ENCODE measurements at regions not wholly inside any gene's neighbourhood (a gene's known extent, or its start where the extent isn't known, plus 50 kb on each side); places are given as distances from the start of the nearest gene placed in this dataset.

GRCh38 chr1:164440232-164440631 is 118.8 kb upstream of the PBX1 start:
- H3K4me2 ChIP-seq (ENCODE audit: unreplicated experiment) = no peak overlapping the region
- no peaks in the 10 kb centered on the region for H3K9me3 ChIP-seq (ENCODE audit: low read depth)
- 0 to 9% methylated on average over 1 of the region's 1 CpG for WGBS, 2 experiments (ENCODE audit: low coverage in 1 of 2, low lambda C conversion rate in 2 of 2, missing lambda C conversion rate in 2 of 2)
- in situ Hi-C loops (cut with MboI) = no loop called here
- no peak overlapping the region for H3K9ac ChIP-seq
- H2AFZ ChIP-seq = no peak overlapping the region
- H4K20me1 ChIP-seq (ENCODE audit: insufficient read depth) = no peaks in the 10 kb centered on the region
- TF ChIP-seq EZH2 (IDR thresholded peaks at IDR 0.05; ENCODE audit: insufficient read depth, poor library complexity, severe bottlenecking) = no peak
- TF ChIP-seq EZH2phosphoT487 (IDR thresholded peaks at IDR 0.05; ENCODE audit: insufficient read depth, low read depth) = no peak
- H3K27ac ChIP-seq = no peak overlapping the region
- no peaks in the 10 kb centered on the region; the same call in 1 of the 2 replicates for H3K27me3 ChIP-seq (replicated peaks; ENCODE audit: insufficient read depth)
- no peaks in the 10 kb centered on the region for H3K36me3 ChIP-seq (ENCODE audit: low read depth)
- no peaks in the 10 kb centered on the region for H3K79me2 ChIP-seq (ENCODE audit: insufficient read depth)
- no peaks in the 10 kb centered on the region for H3F3A ChIP-seq (ENCODE audit: insufficient read depth)
- DNase-seq = peak; percentile 41
- H3K9me2 ChIP-seq (ENCODE audit: insufficient read depth) = no peaks in the 10 kb centered on the region
- no peak overlapping the region for H3K4me3 ChIP-seq
- H3K4me1 ChIP-seq (ENCODE audit: insufficient read depth) = 0 out of 2 replicates have a peak, but pooled peaks cover 5% of the 10 kb centered on the region

- H3K27ac ChIP-seq = no peak overlapping the region
- H3K9me2 ChIP-seq (ENCODE audit: insufficient read depth) = no peaks in the 10 kb centered on the region
- H3K9ac ChIP-seq = no peak overlapping the region
- no peaks in the 10 kb centered on the region for H3F3A ChIP-seq (ENCODE audit: insufficient read depth)
- TF ChIP-seq EZH2phosphoT487 (IDR thresholded peaks at IDR 0.05; ENCODE audit: insufficient read depth, low read depth) (no peak), EZH2 (IDR thresholded peaks at IDR 0.05; ENCODE audit: insufficient read depth, poor library complexity, severe bottlenecking) (no peak)
- 0 out of 2 replicates have a peak, but pooled peaks cover 5% of the 10 kb centered on the region for H3K4me1 ChIP-seq (ENCODE audit: insufficient read depth)
- H4K20me1 ChIP-seq (ENCODE audit: insufficient read depth) = no peaks in the 10 kb centered on the region
- H3K27me3 ChIP-seq (replicated peaks; ENCODE audit: insufficient read depth) = no peaks in the 10 kb centered on the region; the same call in 1 of the 2 replicates
- H3K4me3 ChIP-seq = no peak overlapping the region
- 53 to 64% methylated on average over 1 of the region's 1 CpG for WGBS, 2 experiments (ENCODE audit: low coverage in 1 of 2, low lambda C conversion rate in 2 of 2, missing lambda C conversion rate in 2 of 2)
- no peak for DNase-seq
- H3K79me2 ChIP-seq (ENCODE audit: insufficient read depth) = no peaks in the 10 kb centered on the region
- no peaks in the 10 kb centered on the region for H3K36me3 ChIP-seq (ENCODE audit: low read depth)
- no peak overlapping the region for H2AFZ ChIP-seq
- in situ Hi-C loops (cut with MboI) = no loop called here
- H3K4me2 ChIP-seq (ENCODE audit: unreplicated experiment) = no peak overlapping the region
- no peaks in the 10 kb centered on the region for H3K9me3 ChIP-seq (ENCODE audit: low read depth)
Observed at GRCh38 chr1:164443166-164443565, 115.8 kb upstream of the PBX1 start.

- Histone ChIP-seq H4K20me1 (ENCODE audit: insufficient read depth) (no peaks in the 10 kb centered on the region), H3K9me3 (ENCODE audit: low read depth) (no peaks in the 10 kb centered on the region), H2AFZ (no peak overlapping the region), H3K36me3 (ENCODE audit: low read depth) (no peaks in the 10 kb centered on the region), H3F3A (ENCODE audit: insufficient read depth) (no peaks in the 10 kb centered on the region), H3K4me1 (ENCODE audit: insufficient read depth) (0 out of 2 replicates have a peak, but pooled peaks cover 5% of the 10 kb centered on the region), H3K4me3 (no peak overlapping the region), H3K9ac (no peak overlapping the region), H3K79me2 (ENCODE audit: insufficient read depth) (no peaks in the 10 kb centered on the region), H3K27me3 (replicated peaks; ENCODE audit: insufficient read depth) (no peaks in the 10 kb centered on the region; the same call in 1 of the 2 replicates), H3K27ac (no peak overlapping the region), H3K9me2 (ENCODE audit: insufficient read depth) (no peaks in the 10 kb centered on the region), H3K4me2 (ENCODE audit: unreplicated experiment) (no peak overlapping the region)
- no peak for DNase-seq
- in situ Hi-C loops (cut with MboI) = no loop called here
- 69% methylated on average over 1 of the region's 1 CpG for WGBS, 2 experiments (ENCODE audit: low coverage in 1 of 2, low lambda C conversion rate in 2 of 2, missing lambda C conversion rate in 2 of 2)
- TF ChIP-seq EZH2phosphoT487 (IDR thresholded peaks at IDR 0.05; ENCODE audit: insufficient read depth, low read depth) (no peak), EZH2 (IDR thresholded peaks at IDR 0.05; ENCODE audit: insufficient read depth, poor library complexity, severe bottlenecking) (no peak)
Observed at GRCh38 chr1:164443836-164444235, 115.1 kb upstream of the PBX1 start.

GRCh38 chr1:164446020-164446419 is 113.0 kb upstream of the PBX1 start:
- no peaks in the 10 kb centered on the region for H3K4me1 ChIP-seq (ENCODE audit: insufficient read depth)
- no peaks in the 10 kb centered on the region for H3K36me3 ChIP-seq (ENCODE audit: low read depth)
- no peaks in the 10 kb centered on the region for H4K20me1 ChIP-seq (ENCODE audit: insufficient read depth)
- H3K27me3 ChIP-seq (replicated peaks; ENCODE audit: insufficient read depth) = no peaks in the 10 kb centered on the region; the same call in 1 of the 2 replicates
- H3K4me3 ChIP-seq = no peak overlapping the region
- no peaks in the 10 kb centered on the region for H3K9me3 ChIP-seq (ENCODE audit: low read depth)
- 67 to 70% methylated on average over 6 of the region's 6 CpGs for WGBS, 2 experiments (ENCODE audit: low coverage in 1 of 2, low lambda C conversion rate in 2 of 2, missing lambda C conversion rate in 2 of 2)
- no peak overlapping the region for H3K4me2 ChIP-seq (ENCODE audit: unreplicated experiment)
- DNase-seq = no peak
- H2AFZ ChIP-seq = no peak overlapping the region
- no peak for TF ChIP-seq EZH2 (IDR thresholded peaks at IDR 0.05; ENCODE audit: insufficient read depth, poor library complexity, severe bottlenecking)
- no peak for TF ChIP-seq EZH2phosphoT487 (IDR thresholded peaks at IDR 0.05; ENCODE audit: insufficient read depth, low read depth)
- H3K9me2 ChIP-seq (ENCODE audit: insufficient read depth) = no peaks in the 10 kb centered on the region
- H3K79me2 ChIP-seq (ENCODE audit: insufficient read depth) = no peaks in the 10 kb centered on the region
- in situ Hi-C loops (cut with MboI) = no loop called here
- H3F3A ChIP-seq (ENCODE audit: insufficient read depth) = no peaks in the 10 kb centered on the region
- no peak overlapping the region for H3K27ac ChIP-seq
- H3K9ac ChIP-seq = no peak overlapping the region

GRCh38 chr1:164452549-164452948 is 106.4 kb upstream of the PBX1 start:
- WGBS, 2 experiments (ENCODE audit: low coverage in 1 of 2, low lambda C conversion rate in 2 of 2, missing lambda C conversion rate in 2 of 2) = 76 to 77% methylated on average over 1 of the region's 1 CpG
- no peaks in the 10 kb centered on the region for H3K79me2 ChIP-seq (ENCODE audit: insufficient read depth)
- H3K36me3 ChIP-seq (ENCODE audit: low read depth) = no peaks in the 10 kb centered on the region
- no peak overlapping the region for H2AFZ ChIP-seq
- H3K4me2 ChIP-seq (ENCODE audit: unreplicated experiment) = no peak overlapping the region
- no peaks in the 10 kb centered on the region for H3K4me1 ChIP-seq (ENCODE audit: insufficient read depth)
- in situ Hi-C loops (cut with MboI) = no loop called here
- H3K27ac ChIP-seq = no peak overlapping the region
- no peaks in the 10 kb centered on the region for H3F3A ChIP-seq (ENCODE audit: insufficient read depth)
- H3K9ac ChIP-seq = no peak overlapping the region
- TF ChIP-seq EZH2phosphoT487 (IDR thresholded peaks at IDR 0.05; ENCODE audit: insufficient read depth, low read depth) (no peak), EZH2 (IDR thresholded peaks at IDR 0.05; ENCODE audit: insufficient read depth, poor library complexity, severe bottlenecking) (no peak)
- DNase-seq = no peak
- no peak overlapping the region for H3K4me3 ChIP-seq
- H3K27me3 ChIP-seq (replicated peaks; ENCODE audit: insufficient read depth) = no peaks in the 10 kb centered on the region
- no peaks in the 10 kb centered on the region for H3K9me3 ChIP-seq (ENCODE audit: low read depth)
- H4K20me1 ChIP-seq (ENCODE audit: insufficient read depth) = no peaks in the 10 kb centered on the region
- H3K9me2 ChIP-seq (ENCODE audit: insufficient read depth) = no peaks in the 10 kb centered on the region
